IMR-90 (cell line): ENCODE measurements at regions not wholly inside any gene's neighbourhood (a gene's known extent, or its start where the extent isn't known, plus 50 kb on each side); places are given as distances from the start of the nearest gene placed in this dataset.
"Not testable (repeated sequence)": the region's sequence is repeated elsewhere in the genome, so short reads cannot be mapped to it uniquely, and the experiment has no call there.

Experiments used
- ATAC-seq: fragments of 200-7000 bp; cut with Tn5 transposase; 2 replicates; pipeline ENCODE4 v1.9.1; 2020; ENCODE audit warnings: low read depth, mild to moderate bottlenecking, moderate library complexity
- BruUV-seq: library from RNA; stranded (reverse); fragments of 400-500 nt; replicated peaks from 2 replicates; lab custom pipeline; 2021; lab: Mats Ljungman, UMichigan
- CTCF ChIA-PET: fragments of 300-600 bp; formaldehyde crosslinking; extraction: SDS; loops from one replicate; lab custom pipeline; 2021; ENCODE audit warnings: antibody characterized with exemption; lab: Yijun Ruan, JAX
- POLR2A ChIA-PET: fragments of 300-600 bp; sonication (Branson Sonifier 250); formaldehyde crosslinking; loops from one replicate; lab custom pipeline; 2022; ENCODE audit warnings: antibody characterized with exemption; ENCODE audit not compliant: unreplicated experiment; lab: Charles Lee
- DNase-seq: peaks from one replicate; pipeline ENCODE4 v3.0.0; 2013
- H2AFZ ChIP-seq: replicated peaks from 2 replicates; pipeline ENCODE3; 2013; ENCODE audit warnings: low read length, mild to moderate bottlenecking; ENCODE audit not compliant: poor library complexity
- H2AK5ac ChIP-seq: 2 replicates; pipeline ENCODE4 v1.6.1; 2013; ENCODE audit warnings: low read depth, low read length, inconsistent platforms
- H2AK9ac ChIP-seq: replicated peaks from 2 replicates; pipeline ENCODE3; 2013; ENCODE audit warnings: mild to moderate bottlenecking, low read depth, low read length, moderate library complexity; ENCODE audit not compliant: poor library complexity
- H2BK120ac ChIP-seq: 2 replicates; pipeline ENCODE4 v1.6.1; 2013; ENCODE audit warnings: low read depth, low read length, inconsistent platforms
- H2BK15ac ChIP-seq: 3 replicates; pipeline ENCODE4 v1.6.1; 2013; ENCODE audit warnings: low read depth, low read length, inconsistent platforms
- H2BK20ac ChIP-seq: 2 replicates; pipeline ENCODE4 v1.6.1; 2013; ENCODE audit warnings: low read depth, mild to moderate bottlenecking, inconsistent platforms, low read length, moderate library complexity
- H2BK5ac ChIP-seq: 2 replicates; pipeline ENCODE4 v1.6.1; 2013; ENCODE audit warnings: mild to moderate bottlenecking, low read depth, low read length, inconsistent platforms; ENCODE audit not compliant: poor library complexity, severe bottlenecking
- H3K14ac ChIP-seq: replicated peaks from 2 replicates; pipeline ENCODE4 v1.6.1; 2013; ENCODE audit warnings: low read depth, low read length, inconsistent platforms
- H3K18ac ChIP-seq: 2 replicates; pipeline ENCODE4 v1.6.1; 2013; ENCODE audit warnings: low read depth, low read length, control low read depth
- H3K23ac ChIP-seq: 2 replicates; pipeline ENCODE4 v1.6.1; 2013; ENCODE audit warnings: low read depth, low read length, inconsistent platforms
- H3K27ac ChIP-seq: 2 replicates; pipeline ENCODE4 v1.5.1; 2013; ENCODE audit warnings: mild to moderate bottlenecking, control low read depth, low read length; ENCODE audit not compliant: insufficient read depth
- H3K27me3 ChIP-seq: 2 replicates; pipeline ENCODE4 v1.6.1; 2013; ENCODE audit warnings: low read length; ENCODE audit not compliant: control insufficient read depth, insufficient read depth
- H3K36me3 ChIP-seq: 2 replicates; pipeline ENCODE4 v1.6.1; 2013; ENCODE audit warnings: low read length, mixed read lengths; ENCODE audit not compliant: control insufficient read depth, insufficient read depth
- H3K4ac ChIP-seq: 2 replicates; pipeline ENCODE4 v1.6.1; 2013; ENCODE audit warnings: low read depth, low read length, inconsistent platforms
- H3K4me1 ChIP-seq: 2 replicates; pipeline ENCODE4 v1.6.1; 2013; ENCODE audit warnings: low read length, mixed read lengths; ENCODE audit not compliant: control insufficient read depth, insufficient read depth
- H3K4me2 ChIP-seq: 2 replicates; pipeline ENCODE4 v1.6.1; 2013; ENCODE audit warnings: low read depth, mild to moderate bottlenecking, control low read depth, low read length, moderate library complexity
- H3K4me3 ChIP-seq: 2 replicates; pipeline ENCODE4 v1.5.1; 2013; ENCODE audit warnings: low read depth, mild to moderate bottlenecking, control low read depth, low read length, moderate library complexity; ENCODE audit not compliant: insufficient read depth
- H3K56ac ChIP-seq: 2 replicates; pipeline ENCODE4 v1.6.1; 2013; ENCODE audit warnings: low read length, inconsistent platforms; ENCODE audit not compliant: insufficient read depth; ENCODE audit errors: extremely low read depth
- H3K79me1 ChIP-seq, 2 experiments: 2 replicates each; pipeline ENCODE4 v1.6.1; 2013; ENCODE audit warnings: low read length in 2 of 2, inconsistent platforms in 1 of 2, low read depth in 1 of 2
- H3K9ac ChIP-seq: 2 replicates; pipeline ENCODE4 v1.6.1; 2013; ENCODE audit warnings: low read depth, low read length, control low read depth
- H3K9me1 ChIP-seq: 2 replicates; pipeline ENCODE4 v1.6.1; 2013; ENCODE audit warnings: low read length, inconsistent platforms; ENCODE audit not compliant: insufficient read depth
- H3K9me3 ChIP-seq: 2 replicates; pipeline ENCODE4 v1.6.1; 2013; ENCODE audit warnings: low read length; ENCODE audit not compliant: control insufficient read depth, insufficient read depth
- H4K20me1 ChIP-seq: 2 replicates; pipeline ENCODE4 v1.6.1; 2013; ENCODE audit warnings: low read length, inconsistent platforms; ENCODE audit not compliant: insufficient read depth
- H4K5ac ChIP-seq: 2 replicates; pipeline ENCODE4 v1.6.1; 2013; ENCODE audit warnings: mild to moderate bottlenecking, low read depth, low read length, control low read depth
- H4K8ac ChIP-seq, 2 experiments: 2 replicates each; pipeline ENCODE4 v1.6.1; 2013; ENCODE audit warnings: low read depth in 2 of 2, low read length in 2 of 2, control low read depth in 1 of 2, inconsistent platforms in 1 of 2
- H4K91ac ChIP-seq: 2 replicates; pipeline ENCODE4 v1.6.1; 2013; ENCODE audit warnings: low read depth, low read length, inconsistent platforms; ENCODE audit not compliant: insufficient read depth
- WGBS, 2 experiments: methylation state at CpG; one replicate each; pipeline versions ENCODE4 v1.1.5 to v1.1.7; 2013; ENCODE audit warnings: missing lambda C conversion rate in 2 of 2; ENCODE audit not compliant: insufficient read length in 1 of 2; ENCODE audit errors: extremely low coverage in 2 of 2; 5-methylcytosine and 5-hydroxymethylcytosine counted together
- dilution Hi-C: fragments of 300-500 bp; cut with HindIII; formaldehyde crosslinking; loops from one replicate; pipeline ENCODE4 v1.14.3; 2018; ENCODE audit warnings: low sequenced_read_pairs; ENCODE audit not compliant: unreplicated experiment
- in situ Hi-C: fragments of 300-500 bp; cut with MboI; formaldehyde crosslinking; loops from 3 replicates; pipeline ENCODE4 v1.14.3; 2019; ENCODE audit warnings: low sequenced_read_pairs, inconsistent platforms, mixed read lengths
- intact Hi-C: fragments of 100-400 bp; cut with micrococcal nuclease; formaldehyde crosslinking; loops from 2 replicates; pipeline ENCODE4 v1.10.0; 2022

- H2AK5ac ChIP-seq, BruUV-seq, H3K4me1 ChIP-seq, DNase-seq, H4K5ac ChIP-seq, H3K9ac ChIP-seq, H3K4ac ChIP-seq, H3K56ac ChIP-seq, H3K23ac ChIP-seq, H4K8ac ChIP-seq, H3K27me3 ChIP-seq, in situ Hi-C loops, dilution Hi-C loops, H2BK120ac ChIP-seq, H3K4me3 ChIP-seq, H2BK15ac ChIP-seq, H3K14ac ChIP-seq, H2BK20ac ChIP-seq, H3K18ac ChIP-seq, H3K27ac ChIP-seq, POLR2A ChIA-PET, H4K20me1 ChIP-seq, CTCF ChIA-PET, H3K79me1 ChIP-seq, intact Hi-C loops, H2AK9ac ChIP-seq, H2BK5ac ChIP-seq, H4K91ac ChIP-seq, H3K4me2 ChIP-seq, H3K9me1 ChIP-seq, H2AFZ ChIP-seq, H3K36me3 ChIP-seq, H3K9me3 ChIP-seq, ATAC-seq: not testable (repeated sequence)
- WGBS, 2 experiments = no CpG with 5 or more reads among the region's 56 CpGs
Measured at GRCh38 chrX:126673816-126674491, 121.3 kb upstream of the DCAF12L1 start.
